Panc1 (cell line): ENCODE measurements at regions not wholly inside any gene's neighbourhood (a gene's known extent, or its start where the extent isn't known, plus 50 kb on each side); places are given as distances from the start of the nearest gene placed in this dataset.

Source experiments
- CTCF ChIP-seq: fragments of 450-650 bp; IDR thresholded peaks from 2 replicates; pipeline ENCODE4 v1.5.1; 2017; ENCODE audit warnings: mild to moderate bottlenecking
- POLR2AphosphoS5 ChIP-seq: IDR thresholded peaks from 2 replicates; pipeline ENCODE4 v1.6.1; 2012; ENCODE audit warnings: mild to moderate bottlenecking, low read depth, low read length, moderate library complexity

DNA sequence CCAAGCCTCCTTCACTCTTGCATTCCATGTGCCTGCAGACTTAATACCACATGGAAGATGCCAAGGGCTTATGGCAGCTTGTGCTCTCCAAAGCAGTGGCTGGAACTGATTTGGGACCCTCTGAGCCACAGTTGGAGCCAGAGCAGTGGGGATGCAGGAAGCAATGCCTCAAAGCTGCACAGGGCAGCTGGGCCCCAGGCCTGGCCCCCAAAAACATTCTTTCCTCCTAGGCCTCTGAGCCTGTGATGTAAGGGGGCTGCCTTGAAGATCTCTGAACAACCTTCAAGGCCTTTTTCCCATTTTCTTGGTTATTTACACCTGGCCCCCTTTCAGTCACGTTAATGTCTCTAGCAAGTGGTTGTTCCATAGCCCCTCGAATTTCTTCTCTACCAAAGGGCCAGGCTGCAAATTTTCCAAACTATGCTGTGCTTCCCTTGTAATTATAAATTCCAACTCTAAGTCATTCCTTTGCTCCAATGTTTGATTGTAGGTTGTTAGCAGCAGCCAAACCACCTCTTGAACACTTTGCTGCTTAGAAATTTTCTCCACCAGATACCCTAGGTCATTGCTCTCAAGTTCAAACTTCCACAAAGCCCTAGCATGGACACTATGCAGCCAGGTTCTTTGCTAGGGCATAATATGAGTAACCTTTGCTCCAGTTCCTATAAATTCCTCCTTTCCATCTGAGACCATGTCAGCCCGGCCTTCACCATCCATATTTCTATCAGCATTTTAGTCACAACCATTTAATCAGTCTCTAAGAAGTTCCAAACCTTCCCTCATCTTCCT is 245.0 kb upstream of the RBBP8 start:
- TF ChIP-seq CTCF (no peak), POLR2AphosphoS5 (no peak)
